ENCODE measurements at regions not wholly inside any gene's neighbourhood (a gene's known extent, or its start where the extent isn't known, plus 50 kb on each side); places are given as distances from the start of the nearest gene placed in this dataset.

DNA sequence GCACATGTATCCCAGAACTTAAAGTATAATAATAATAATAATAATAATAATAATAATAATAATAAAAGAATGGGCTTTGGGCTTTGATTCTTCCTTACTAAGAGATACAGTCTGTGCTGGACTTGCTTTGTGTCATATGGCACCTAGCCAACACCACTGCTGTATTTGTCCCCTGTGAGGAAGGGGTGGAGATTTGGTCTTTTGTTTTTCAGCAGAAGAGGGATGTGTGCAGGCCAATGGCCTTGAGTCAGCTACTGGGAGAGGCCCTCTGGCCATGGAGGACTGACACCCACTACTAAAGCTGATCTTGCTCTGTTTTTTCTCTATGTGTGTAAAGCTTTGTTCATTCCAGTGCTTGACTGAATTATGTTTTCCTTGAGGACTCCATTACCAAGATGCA, 573.0 kb upstream of the PCDH15 start:
- no peaks in the 10 kb centered on the region for H3K4me1 ChIP-seq (ENCODE audit: control insufficient read depth, low read length)
- no peaks in the 10 kb centered on the region for H3F3A ChIP-seq (ENCODE audit: control insufficient read depth, insufficient read depth)
- H3K27ac ChIP-seq (ENCODE audit: low read depth, low read length): no peak overlapping the region
- H3K79me2 ChIP-seq (ENCODE audit: control insufficient read depth, low read length): no peaks in the 10 kb centered on the region
- no peaks in the 10 kb centered on the region for H3K27me3 ChIP-seq (ENCODE audit: control insufficient read depth, low read length)
- no peaks in the 10 kb centered on the region for H3K36me3 ChIP-seq (ENCODE audit: control insufficient read depth, low read length)
- no peak overlapping the region for H3K4me2 ChIP-seq (ENCODE audit: low read length)
- H3K9me3 ChIP-seq (ENCODE audit: control insufficient read depth, insufficient read depth, low read length): no peaks in the 10 kb centered on the region
- H3K9me2 ChIP-seq (replicated peaks; ENCODE audit: control insufficient read depth, low read length): no peaks in the 10 kb centered on the region; the same call in 1 of the 2 replicates
- no peak overlapping the region for H3K4me3 ChIP-seq (ENCODE audit: low read length)
- H4K20me1 ChIP-seq (ENCODE audit: control insufficient read depth, insufficient read depth, low read depth, low read length): no peaks in the 10 kb centered on the region
- TF ChIP-seq EZH2phosphoT487 (IDR thresholded peaks at IDR 0.05; ENCODE audit: borderline replicate concordance, low read length): no peak
- no peak for TF ChIP-seq CTCF (IDR thresholded peaks at IDR 0.05; ENCODE audit: low read depth, low read length, poor library complexity, severe bottlenecking)

- Histone ChIP-seq H4K20me1 (ENCODE audit: control insufficient read depth, insufficient read depth, low read depth, low read length) (no peaks in the 10 kb centered on the region), H3K36me3 (ENCODE audit: control insufficient read depth, low read length) (no peaks in the 10 kb centered on the region), H3K4me2 (ENCODE audit: low read length) (no peak overlapping the region), H3K4me3 (ENCODE audit: low read length) (no peak overlapping the region), H3K27ac (ENCODE audit: low read depth, low read length) (no peak overlapping the region), H3K27me3 (ENCODE audit: control insufficient read depth, low read length) (no peaks in the 10 kb centered on the region), H3K79me2 (ENCODE audit: control insufficient read depth, low read length) (no peaks in the 10 kb centered on the region), H3F3A (ENCODE audit: control insufficient read depth, insufficient read depth) (no peaks in the 10 kb centered on the region), H3K9me3 (ENCODE audit: control insufficient read depth, insufficient read depth, low read length) (no peaks in the 10 kb centered on the region), H3K9me2 (replicated peaks; ENCODE audit: control insufficient read depth, low read length) (no peaks in the 10 kb centered on the region; the same call in 1 of the 2 replicates), H3K4me1 (ENCODE audit: control insufficient read depth, low read length) (no peaks in the 10 kb centered on the region)
- TF ChIP-seq CTCF (IDR thresholded peaks at IDR 0.05; ENCODE audit: low read depth, low read length, poor library complexity, severe bottlenecking) (no peak), EZH2phosphoT487 (IDR thresholded peaks at IDR 0.05; ENCODE audit: borderline replicate concordance, low read length) (no peak)
These were observed 568.8 kb upstream of the PCDH15 start for GRCh38 chr10:55369670-55370420.

GRCh38 chr10:55368467-55368866, 567.4 kb upstream of the PCDH15 start:
- Histone ChIP-seq H3F3A (ENCODE audit: control insufficient read depth, insufficient read depth) (no peaks in the 10 kb centered on the region), H3K27me3 (ENCODE audit: control insufficient read depth, low read length) (no peaks in the 10 kb centered on the region), H3K9me2 (replicated peaks; ENCODE audit: control insufficient read depth, low read length) (no peaks in the 10 kb centered on the region; the same call in 1 of the 2 replicates), H3K9me3 (ENCODE audit: control insufficient read depth, insufficient read depth, low read length) (no peaks in the 10 kb centered on the region), H3K4me3 (ENCODE audit: low read length) (no peak overlapping the region), H3K27ac (ENCODE audit: low read depth, low read length) (no peak overlapping the region), H3K4me1 (ENCODE audit: control insufficient read depth, low read length) (no peaks in the 10 kb centered on the region), H3K4me2 (ENCODE audit: low read length) (no peak overlapping the region), H3K79me2 (ENCODE audit: control insufficient read depth, low read length) (no peaks in the 10 kb centered on the region), H4K20me1 (ENCODE audit: control insufficient read depth, insufficient read depth, low read depth, low read length) (no peaks in the 10 kb centered on the region), H3K36me3 (ENCODE audit: control insufficient read depth, low read length) (no peaks in the 10 kb centered on the region)
- TF ChIP-seq CTCF (IDR thresholded peaks at IDR 0.05; ENCODE audit: low read depth, low read length, poor library complexity, severe bottlenecking): no peak
- TF ChIP-seq EZH2phosphoT487 (IDR thresholded peaks at IDR 0.05; ENCODE audit: borderline replicate concordance, low read length): no peak

Measured in DOHH2 (cell line).